Raji (cell line): ENCODE measurements at regions not wholly inside any gene's neighbourhood (a gene's known extent, or its start where the extent isn't known, plus 50 kb on each side); places are given as distances from the start of the nearest gene placed in this dataset.

Experiments
- POLR2A ChIP-seq: IDR thresholded peaks from 2 replicates; pipeline ENCODE4 v1.6.1; 2011; ENCODE audit warnings: low read depth, low read length, control low read depth; ENCODE audit not compliant: insufficient read depth

DNA sequence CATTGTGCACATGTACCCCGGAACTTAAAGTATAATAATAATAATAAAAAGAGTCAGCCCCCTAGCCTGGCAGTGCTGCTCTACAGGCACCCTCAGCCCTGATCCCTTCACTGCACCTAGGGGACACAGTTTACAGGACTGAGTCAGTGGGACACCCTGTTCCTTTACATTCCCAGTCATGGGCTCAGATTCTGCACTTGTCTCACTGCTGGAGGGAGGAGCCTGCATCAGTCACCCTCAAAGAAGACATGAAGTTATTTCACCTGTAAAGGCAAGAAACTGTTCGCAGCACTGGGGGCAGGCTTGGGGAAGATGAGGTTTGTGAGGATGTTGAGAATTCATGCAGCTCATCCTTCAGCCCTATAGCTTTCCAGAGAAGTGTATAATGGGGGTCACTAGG lies 50.7 kb upstream of the VPREB1 start:
- no peak for TF ChIP-seq POLR2A

DNA sequence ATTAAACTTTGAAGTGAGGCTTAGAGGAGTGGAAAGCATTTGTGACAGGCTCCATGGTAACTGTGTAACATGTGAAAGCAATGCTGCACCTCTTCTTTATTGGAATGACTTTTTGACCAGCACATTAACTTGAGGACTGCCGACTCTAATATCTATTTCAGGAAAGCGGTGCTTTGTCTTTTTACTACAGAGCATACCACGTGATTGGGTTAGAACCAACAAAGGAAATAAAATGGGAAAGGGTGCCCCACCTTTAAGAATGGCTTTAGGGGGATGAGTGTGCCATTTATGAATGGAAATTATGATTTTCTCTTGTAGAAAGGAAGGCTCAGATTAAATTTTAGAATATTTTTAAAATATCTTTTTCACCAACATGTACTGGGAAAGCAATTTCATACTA lies 57.3 kb upstream of the VPREB1 start:
- no peak for TF ChIP-seq POLR2A

DNA sequence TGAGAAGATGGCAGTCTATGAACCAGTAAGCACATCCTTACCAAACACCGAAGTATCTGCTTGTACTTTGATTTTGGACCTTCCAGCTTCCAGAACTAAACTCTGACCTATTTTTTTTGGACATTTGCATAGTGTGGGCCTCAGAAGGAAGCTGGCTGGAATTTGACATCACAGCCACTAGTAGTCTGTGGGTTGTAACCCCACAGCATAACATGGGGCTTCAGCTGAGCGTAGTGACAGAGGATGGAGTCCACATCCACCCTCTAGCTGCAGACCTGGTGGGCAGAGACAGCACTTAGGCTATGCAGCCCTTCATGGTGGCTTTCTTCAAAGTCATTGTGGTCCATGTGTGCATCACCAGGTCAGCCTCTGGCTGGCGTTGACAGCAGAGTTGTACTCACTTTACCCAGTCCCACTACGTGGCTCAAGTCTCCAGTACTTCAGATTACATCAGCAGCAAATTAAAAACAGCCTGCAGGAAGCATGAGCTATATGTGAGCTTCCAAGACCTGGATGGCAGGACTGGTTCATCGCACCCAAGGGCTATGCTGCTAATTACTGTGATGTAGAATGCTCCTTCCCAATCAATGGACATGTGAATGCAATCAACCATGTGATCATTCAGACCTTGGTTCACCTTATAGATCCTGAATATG lies 58.6 kb upstream of the VPREB1 start:
- TF ChIP-seq POLR2A = no peak

DNA sequence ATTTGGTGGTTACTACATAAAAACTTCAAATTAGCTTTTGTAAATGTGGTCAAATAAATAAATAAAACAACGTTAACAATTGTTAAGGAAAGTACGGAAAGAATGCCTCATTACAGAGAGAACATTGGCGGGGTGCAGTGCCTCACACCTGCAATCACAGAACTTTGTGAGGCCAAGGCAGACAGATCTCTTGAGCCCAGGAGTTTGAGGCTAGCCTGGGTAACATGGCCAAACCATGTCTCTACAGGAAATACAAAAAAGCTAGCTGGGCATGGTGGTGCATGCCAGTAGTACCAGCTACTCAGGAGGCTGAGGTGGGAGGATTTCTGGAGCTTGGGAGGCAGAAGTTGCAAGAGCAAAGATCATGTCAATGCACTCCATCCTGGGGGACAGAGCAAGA lies 59.4 kb upstream of the VPREB1 start:
- TF ChIP-seq POLR2A = no peak

DNA sequence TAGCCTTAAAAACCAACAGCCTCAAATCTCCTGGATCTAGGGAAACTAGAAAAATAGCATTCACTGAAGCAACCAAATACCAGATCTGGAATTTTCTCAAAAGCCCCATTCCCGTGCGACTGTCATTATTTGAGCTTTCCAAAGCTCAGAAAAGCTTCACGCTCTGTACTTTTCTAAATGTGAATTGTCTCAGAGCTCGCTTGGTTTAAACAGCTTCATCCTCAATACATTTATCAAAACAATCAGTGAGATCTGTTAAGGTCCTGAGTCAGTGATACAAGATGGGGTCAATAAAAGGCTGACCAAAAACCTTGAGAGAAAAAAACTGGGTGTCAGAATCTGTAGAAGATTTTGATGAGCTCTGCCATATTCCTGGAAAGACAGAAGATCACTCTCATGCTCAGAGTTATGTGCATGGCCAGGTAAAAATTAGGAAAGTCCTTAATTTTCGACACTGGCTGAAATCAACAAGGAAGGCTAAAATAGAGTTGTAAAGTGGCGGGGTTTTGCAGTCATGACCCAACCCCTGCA lies 60.2 kb upstream of the VPREB1 start:
- TF ChIP-seq POLR2A = no peak

DNA sequence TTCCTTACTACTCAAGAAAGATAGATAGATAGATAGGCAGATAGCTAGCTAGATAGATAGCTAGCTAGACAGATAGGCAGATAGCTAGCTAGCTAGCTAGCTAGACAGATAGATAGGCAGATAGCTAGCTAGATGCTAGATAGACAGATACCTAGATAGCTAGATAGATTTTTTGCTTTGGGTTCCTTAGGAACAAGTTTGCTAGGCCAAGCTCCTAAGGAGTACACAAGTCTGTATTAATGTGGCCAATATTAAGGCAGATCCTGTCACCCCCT lies 61.7 kb upstream of the VPREB1 start:
- no peak for TF ChIP-seq POLR2A

DNA sequence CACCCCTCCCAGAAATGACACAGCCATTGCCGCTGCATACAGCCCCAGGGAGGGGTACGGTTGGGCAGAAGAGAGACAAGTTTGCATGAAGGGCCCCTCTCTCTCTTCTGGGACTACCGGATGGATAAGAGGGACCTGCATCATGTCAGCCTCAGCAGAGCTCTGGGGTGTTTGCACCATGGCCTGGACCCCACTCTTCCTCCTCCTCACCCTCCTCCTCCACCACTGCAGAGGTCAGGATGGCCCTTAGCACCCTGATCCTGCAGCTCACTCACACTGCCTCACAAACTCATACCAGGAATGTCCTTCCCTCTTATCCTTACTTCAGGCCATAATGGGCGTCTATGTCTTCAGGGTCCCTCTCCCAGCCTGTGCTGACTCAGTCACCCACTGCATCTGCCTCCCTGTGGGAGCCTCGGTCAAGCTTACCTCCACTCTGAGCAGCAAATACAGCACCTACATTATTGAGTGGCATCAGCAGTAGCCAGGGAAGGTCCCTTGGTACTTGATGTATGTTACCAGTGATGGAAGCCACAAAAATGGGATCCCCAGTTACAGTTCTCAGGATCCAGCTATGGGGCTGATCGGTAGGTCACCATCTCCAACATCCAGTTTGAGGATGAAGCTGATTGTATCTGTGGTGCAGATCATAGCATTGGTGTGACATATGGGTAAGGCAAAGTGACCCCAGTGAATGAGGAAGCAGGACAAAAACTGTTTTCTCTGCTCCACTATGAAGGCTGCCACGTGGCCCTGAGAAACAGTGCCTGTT lies 62.2 kb upstream of the VPREB1 start:
- TF ChIP-seq POLR2A = no peak

DNA sequence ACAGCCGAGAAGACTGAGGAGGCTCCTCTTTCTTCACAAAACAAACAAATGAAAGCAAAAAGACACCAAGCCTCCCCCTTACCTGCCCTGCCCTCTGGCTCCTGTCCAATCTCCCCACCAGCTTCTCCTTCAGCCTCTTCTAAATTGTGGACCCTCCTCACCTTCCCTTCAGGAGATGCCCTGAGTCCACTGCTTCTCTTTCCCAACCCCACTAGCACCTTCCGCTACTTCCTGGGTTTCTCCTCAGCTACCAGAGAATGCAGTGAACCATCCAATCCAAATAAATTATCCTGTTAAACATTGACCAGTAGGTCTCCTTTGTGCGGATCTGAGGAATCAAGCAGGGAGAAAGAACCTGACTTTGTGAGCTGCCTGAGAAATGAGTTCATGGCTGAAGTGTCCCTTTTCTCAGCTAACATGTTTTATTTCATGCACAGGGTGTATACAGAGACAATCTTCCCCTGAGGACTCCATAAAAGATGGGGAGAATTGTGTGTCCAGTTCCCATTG lies 63.2 kb upstream of the VPREB1 start:
- no peak for TF ChIP-seq POLR2A

DNA sequence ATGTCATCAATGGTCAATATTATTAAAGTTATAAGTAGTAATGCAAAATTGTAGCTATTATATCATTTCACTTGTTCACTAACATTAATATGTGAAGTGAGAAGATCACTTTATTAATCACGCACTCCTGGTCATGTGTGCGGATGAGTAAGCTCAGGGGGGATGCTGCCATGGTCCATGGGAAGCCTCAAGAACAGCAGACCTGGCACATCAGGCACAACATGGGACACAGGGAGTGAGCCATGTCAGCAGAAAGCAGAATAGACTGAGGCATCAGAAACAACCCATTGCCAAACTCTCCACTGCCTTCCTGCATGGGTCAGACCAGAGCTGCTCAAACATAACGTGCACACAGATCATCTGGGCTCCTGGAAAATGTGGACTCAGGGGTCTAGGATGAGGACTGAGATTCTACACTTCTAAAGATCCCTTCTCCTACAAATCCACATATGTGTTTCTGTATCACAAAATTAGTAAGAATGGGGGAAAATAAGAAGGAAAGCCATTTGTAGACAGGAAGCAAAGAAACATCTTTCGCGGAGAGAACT lies 63.8 kb upstream of the VPREB1 start:
- no peak for TF ChIP-seq POLR2A

DNA sequence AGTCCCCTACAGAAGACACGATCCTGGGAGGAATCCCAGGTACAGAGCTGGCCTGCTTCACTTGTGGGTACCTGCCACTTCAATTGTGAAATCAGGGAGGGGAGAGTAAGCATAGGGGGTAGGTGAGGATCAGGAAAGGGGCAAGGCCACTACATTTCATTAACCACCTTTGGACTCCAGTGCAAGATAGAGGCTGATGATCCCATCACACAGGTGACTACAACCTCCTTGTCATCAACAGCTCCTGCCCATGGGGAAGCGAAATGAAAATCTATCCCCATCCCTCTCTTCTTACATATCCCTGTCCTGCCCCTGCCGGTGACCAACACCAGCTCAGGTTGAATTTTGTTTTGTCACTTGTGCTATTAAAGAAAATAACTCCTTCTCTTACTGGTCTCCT lies 64.7 kb upstream of the VPREB1 start:
- no peak for TF ChIP-seq POLR2A

DNA sequence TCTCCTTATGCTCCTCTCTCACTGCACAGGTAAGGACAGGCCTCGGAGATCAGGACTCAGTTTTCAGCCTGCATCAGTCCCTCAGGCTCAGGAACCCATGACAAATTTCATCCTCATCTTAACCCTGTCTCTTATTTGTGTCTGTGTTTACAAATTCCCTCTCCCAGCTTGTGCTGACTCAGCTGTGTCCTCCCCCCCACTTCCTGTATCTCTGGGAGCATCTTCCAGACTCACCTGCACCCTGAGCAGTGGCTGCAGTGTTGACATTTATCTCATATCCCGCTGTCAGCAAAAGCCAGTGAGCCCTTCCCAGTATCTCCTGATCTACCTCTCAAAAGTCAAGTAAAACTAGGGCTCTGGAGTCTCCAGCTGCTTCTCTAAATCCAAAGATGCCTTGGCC lies 65.6 kb upstream of the VPREB1 start:
- 0 out of 2 replicates have a peak, but pooled peaks have one; percentile 3 for TF ChIP-seq POLR2A

DNA sequence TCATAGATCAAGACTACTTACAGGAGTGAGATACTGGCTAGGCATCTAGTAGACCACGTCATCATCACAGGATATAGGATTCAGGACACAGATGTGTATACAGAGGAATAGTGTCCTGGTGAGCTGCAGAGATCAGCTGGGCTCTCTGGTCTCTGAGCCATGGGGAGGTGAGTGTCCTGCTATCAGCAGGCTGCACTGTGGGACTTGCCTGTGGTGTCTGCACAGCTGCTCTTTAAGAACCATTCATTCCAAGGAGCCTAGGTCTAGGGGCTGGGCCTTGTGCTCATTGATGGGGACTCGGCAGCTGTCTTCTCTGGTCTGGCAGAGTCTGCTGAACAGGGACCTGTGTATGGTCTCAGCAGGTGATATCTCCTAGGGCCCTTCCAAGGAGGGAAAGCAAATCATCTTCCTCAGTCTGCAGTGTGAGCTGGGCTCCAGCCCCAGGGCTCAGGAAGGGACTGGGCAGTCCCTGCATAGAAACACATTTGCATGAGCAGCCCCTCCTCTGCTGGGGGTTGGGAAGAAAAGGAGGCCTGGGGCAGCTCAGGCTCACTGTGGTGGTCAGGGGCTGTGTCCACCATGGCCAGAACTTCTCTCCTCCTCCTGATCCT lies 66.1 kb upstream of the VPREB1 start:
- TF ChIP-seq POLR2A = peak; percentile 13; the same call in 1 of the 2 replicates

DNA sequence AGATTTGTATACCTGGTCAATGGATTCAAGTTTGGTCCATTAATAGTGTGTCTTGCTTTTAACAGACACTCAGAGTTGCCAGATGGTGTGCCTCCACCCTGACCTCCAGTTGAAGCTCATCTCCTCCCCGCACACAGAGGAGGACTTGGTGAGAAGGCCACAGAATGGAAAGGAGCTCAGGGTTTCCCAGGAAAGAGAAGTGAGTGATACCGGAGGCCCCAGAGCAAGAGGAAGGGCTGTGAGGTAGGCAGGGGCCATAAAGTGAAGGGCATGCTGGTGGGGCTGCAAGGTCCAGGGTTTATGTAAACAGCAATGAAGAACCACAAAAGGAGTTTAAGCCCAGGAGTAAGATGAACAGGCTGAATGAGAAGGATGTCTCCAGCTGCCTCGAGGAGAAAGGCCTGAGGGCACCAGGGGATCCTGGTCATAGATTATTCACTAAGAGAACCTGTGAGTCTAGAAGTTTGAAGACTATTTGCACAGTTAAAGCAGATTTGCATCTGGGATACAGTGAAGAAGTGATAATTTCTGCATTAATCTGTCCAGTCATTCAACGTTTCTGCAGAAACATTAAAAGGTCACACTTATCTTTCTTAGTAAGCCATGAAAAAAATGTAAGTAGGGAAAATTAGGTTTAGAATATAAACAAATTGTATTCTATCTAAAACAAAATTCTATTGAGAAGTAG lies 67.5 kb upstream of the VPREB1 start:
- no peak for TF ChIP-seq POLR2A

DNA sequence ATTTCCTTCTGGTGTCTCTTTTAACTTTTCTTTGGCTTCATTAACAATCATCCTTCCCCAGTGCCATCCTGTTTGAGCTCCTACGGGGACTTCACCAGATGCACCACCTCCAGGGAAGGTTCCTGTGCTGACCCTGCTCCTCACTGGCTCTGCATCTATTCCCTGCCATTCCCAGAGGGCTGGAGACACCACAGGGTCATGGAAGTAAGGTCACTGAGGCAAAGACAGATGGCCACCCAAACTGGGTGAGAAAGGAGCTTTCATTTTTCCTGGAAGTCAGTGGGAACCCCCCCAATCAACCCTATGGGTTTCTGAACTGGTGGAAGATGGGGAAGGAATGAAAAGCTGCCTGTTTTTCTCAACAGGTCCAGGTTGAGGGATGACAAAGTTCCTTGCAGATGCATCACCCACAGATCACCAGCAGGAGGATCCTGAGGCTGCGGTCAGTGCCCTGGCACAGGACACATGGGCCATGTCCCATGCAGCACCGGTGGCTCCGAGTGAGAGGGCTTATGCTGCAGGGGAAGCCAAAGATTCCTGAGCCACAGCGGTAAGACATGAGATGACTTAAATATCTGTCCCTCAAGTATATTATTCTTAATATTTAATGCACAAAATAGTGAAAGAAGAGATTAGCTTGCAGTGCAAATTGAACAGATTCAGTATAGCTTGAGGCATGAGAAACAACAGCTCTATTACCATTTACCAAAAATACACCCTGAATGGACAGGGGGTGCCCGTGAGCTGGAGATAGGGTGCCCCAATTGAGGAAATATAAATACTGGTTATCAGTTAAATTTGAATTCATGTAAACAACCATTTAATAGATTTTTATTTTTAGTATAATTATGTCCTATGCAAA lies 73.0 kb upstream of the VPREB1 start:
- TF ChIP-seq POLR2A = no peak
